ENCODE measurements at regions not wholly inside any gene's neighbourhood (a gene's known extent, or its start where the extent isn't known, plus 50 kb on each side); places are given as distances from the start of the nearest gene placed in this dataset.

DNA sequence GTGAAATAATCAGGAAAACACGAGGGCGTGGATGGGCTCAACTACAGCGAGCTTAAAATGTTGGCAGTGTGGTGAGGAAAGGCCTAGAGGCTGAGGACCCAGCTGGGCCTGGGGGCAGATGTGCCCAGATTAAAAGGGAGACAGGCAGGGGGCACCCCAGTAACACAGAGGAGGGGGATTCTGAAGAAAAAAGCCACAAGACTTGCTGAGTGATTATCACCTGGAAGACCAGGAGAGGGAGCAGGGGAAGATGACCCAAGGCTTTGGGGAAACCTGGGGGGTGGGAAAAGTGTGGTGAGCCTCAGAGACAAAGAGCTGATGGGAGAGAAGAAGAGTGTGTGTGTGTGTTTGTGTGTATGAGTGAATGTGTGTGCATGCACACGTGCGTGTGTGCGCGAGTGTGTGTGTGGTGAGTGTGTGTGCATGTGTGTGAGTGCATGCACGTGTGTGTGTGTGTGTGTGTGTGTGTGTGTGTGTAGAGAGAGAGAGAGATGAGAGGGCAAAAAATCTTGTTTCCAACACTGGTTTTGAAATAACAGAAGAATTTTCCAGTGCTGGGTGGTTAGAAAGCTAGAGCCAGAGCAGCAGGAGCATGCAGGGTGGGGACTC, 500.5 kb downstream of the BUD13 start:
- Histone ChIP-seq H3K4me1 (peaks cover 6% of the 10 kb centered on the region), H3K4me3 (ENCODE audit: low read depth, low read length) (no peak overlapping the region), H3K36me3 (ENCODE audit: control insufficient read depth, insufficient read depth, low read length) (no peaks in the 10 kb centered on the region), H3K9me3 (no peaks in the 10 kb centered on the region), H3K27me3 (replicated peaks; ENCODE audit: control insufficient read depth, insufficient read depth, low read length) (0 out of 2 replicates have a peak, but pooled peaks cover 1% of the 10 kb centered on the region)
- ChIA-PET POLR2A (interaction anchor here (0.6 kb wide), 1 partner anchor 241 kb away, joined by 5 read pairs; no protein-coding TSS in a partner anchor), CTCF (interaction anchor here (0.7 to 1.3 kb wide), 4 partner anchors 9 to 227 kb away, joined by 3 to 4 read pairs (median 4); no protein-coding TSS in a partner anchor)
- Mint-ChIP-seq H3K36me3 (ENCODE audit: insufficient read depth, unreplicated experiment) (no peaks in the 10 kb centered on the region), H3K4me3 (ENCODE audit: unreplicated experiment) (no peak overlapping the region), H3K9me3 (ENCODE audit: unreplicated experiment) (no peaks in the 10 kb centered on the region), H3K27me3 (ENCODE audit: insufficient read depth, unreplicated experiment) (peaks cover 5% of the 10 kb centered on the region), H3K4me1 (ENCODE audit: low read depth, unreplicated experiment) (peaks cover 11% of the 10 kb centered on the region), H3K27ac (ENCODE audit: unreplicated experiment) (no peak overlapping the region)
- DNase-seq = peak in 1 of 2 experiments; percentile 33
- BruUV-seq (replicated peaks) = no TSS peak
- TF ChIP-seq, protein P1, sequence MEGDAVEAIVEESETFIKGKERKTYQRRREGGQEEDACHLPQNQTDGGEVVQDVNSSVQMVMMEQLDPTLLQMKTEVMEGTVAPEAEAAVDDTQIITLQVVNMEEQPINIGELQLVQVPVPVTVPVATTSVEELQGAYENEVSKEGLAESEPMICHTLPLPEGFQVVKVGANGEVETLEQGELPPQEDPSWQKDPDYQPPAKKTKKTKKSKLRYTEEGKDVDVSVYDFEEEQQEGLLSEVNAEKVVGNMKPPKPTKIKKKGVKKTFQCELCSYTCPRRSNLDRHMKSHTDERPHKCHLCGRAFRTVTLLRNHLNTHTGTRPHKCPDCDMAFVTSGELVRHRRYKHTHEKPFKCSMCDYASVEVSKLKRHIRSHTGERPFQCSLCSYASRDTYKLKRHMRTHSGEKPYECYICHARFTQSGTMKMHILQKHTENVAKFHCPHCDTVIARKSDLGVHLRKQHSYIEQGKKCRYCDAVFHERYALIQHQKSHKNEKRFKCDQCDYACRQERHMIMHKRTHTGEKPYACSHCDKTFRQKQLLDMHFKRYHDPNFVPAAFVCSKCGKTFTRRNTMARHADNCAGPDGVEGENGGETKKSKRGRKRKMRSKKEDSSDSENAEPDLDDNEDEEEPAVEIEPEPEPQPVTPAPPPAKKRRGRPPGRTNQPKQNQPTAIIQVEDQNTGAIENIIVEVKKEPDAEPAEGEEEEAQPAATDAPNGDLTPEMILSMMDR (IDR thresholded peaks at IDR 0.05; ENCODE audit: insufficient read depth in 1 of 2, low read depth in 1 of 2, low read length in 1 of 2, severe bottlenecking in 1 of 2, unreplicated experiment in 1 of 2) = no peak
- intact Hi-C loops (cut with micrococcal nuclease; ENCODE audit: unreplicated experiment) = loop anchor here (1.0 to 10.0 kb wide), 4 partner anchors 217 to 1497 kb away; partner anchors contain the start of gene CADM1

DNA sequence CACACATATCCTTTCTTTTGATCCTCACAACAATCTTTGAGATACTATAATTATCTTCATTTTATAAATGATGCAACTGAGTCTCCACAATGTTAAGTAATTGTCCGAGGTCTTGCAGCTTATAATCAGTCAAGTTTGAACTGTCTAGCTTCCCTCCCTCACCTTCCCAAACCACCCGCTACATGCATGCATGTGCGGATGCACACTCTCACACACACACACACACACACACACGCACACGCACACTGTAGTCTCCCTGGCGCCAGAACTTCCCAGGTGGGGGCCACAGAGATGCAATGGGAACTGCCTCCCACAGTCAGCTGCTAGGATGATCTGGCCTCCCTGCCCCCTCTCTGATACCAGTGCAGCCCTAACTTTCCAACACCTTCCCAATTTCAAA, 501.3 kb downstream of the BUD13 start:
- BruUV-seq (replicated peaks) = no TSS peak
- ChIA-PET POLR2A (no interaction called here), CTCF (no interaction called here)
- intact Hi-C loops (cut with micrococcal nuclease; ENCODE audit: unreplicated experiment) = loop anchor here (10.0 kb wide), 3 partner anchors 217 to 1497 kb away; partner anchors contain the start of gene CADM1
- H3K4me3 ChIP-seq (ENCODE audit: low read depth, low read length) = no peak overlapping the region
- H3K9me3 ChIP-seq = no peaks in the 10 kb centered on the region
- no peak for DNase-seq
- 0 out of 2 replicates have a peak, but pooled peaks cover 1% of the 10 kb centered on the region for H3K27me3 ChIP-seq (replicated peaks; ENCODE audit: control insufficient read depth, insufficient read depth, low read length)
- TF ChIP-seq, protein P1 (IDR thresholded peaks at IDR 0.05; ENCODE audit: insufficient read depth in 1 of 2, low read depth in 1 of 2, low read length in 1 of 2, severe bottlenecking in 1 of 2, unreplicated experiment in 1 of 2) = no peak
- H3K4me3 Mint-ChIP-seq (ENCODE audit: unreplicated experiment) = no peak overlapping the region
- no peaks in the 10 kb centered on the region for H3K36me3 Mint-ChIP-seq (ENCODE audit: insufficient read depth, unreplicated experiment)
- H3K27me3 Mint-ChIP-seq (ENCODE audit: insufficient read depth, unreplicated experiment) = peaks cover 5% of the 10 kb centered on the region
- H3K36me3 ChIP-seq (ENCODE audit: control insufficient read depth, insufficient read depth, low read length) = no peaks in the 10 kb centered on the region
- no peak overlapping the region for H3K27ac Mint-ChIP-seq (ENCODE audit: unreplicated experiment)
- H3K4me1 ChIP-seq = no peaks in the 10 kb centered on the region
- H3K9me3 Mint-ChIP-seq (ENCODE audit: unreplicated experiment) = no peaks in the 10 kb centered on the region
- peaks cover 11% of the 10 kb centered on the region for H3K4me1 Mint-ChIP-seq (ENCODE audit: low read depth, unreplicated experiment)

DNA sequence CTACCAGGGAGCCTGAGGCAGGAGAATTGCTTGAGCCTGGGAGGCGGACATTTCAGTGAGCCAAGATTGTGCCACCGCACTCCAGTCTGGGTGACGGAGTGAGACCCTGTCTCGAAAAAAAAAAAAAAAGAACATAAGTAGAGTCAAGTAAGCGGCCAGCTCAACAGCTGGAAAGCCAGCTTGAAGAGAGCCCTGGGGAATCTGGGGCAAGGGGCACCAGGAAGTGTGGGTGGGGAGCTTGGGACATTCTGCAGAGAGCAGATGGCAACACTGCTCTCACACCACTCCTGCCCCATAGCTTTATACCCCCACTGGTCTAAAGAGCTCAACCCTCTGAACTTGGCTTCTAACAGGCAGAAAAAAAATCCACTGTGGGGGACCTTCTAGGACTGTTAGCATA, 505.6 kb downstream of the BUD13 start:
- no peak for DNase-seq
- no peaks in the 10 kb centered on the region for H3K9me3 Mint-ChIP-seq (ENCODE audit: unreplicated experiment)
- no peak overlapping the region for H3K4me3 Mint-ChIP-seq (ENCODE audit: unreplicated experiment)
- Histone ChIP-seq H3K4me3 (ENCODE audit: low read depth, low read length) (no peak overlapping the region), H3K9me3 (no peaks in the 10 kb centered on the region), H3K4me1 (no peaks in the 10 kb centered on the region), H3K36me3 (ENCODE audit: control insufficient read depth, insufficient read depth, low read length) (no peaks in the 10 kb centered on the region), H3K27me3 (replicated peaks; ENCODE audit: control insufficient read depth, insufficient read depth, low read length) (0 out of 2 replicates have a peak, but pooled peaks cover 1% of the 10 kb centered on the region)
- no peaks in the 10 kb centered on the region for H3K4me1 Mint-ChIP-seq (ENCODE audit: low read depth, unreplicated experiment)
- intact Hi-C loops (cut with micrococcal nuclease; ENCODE audit: unreplicated experiment) = no loop called here
- H3K27ac Mint-ChIP-seq (ENCODE audit: unreplicated experiment) = no peak overlapping the region
- TF ChIP-seq, protein P1 (IDR thresholded peaks at IDR 0.05; ENCODE audit: insufficient read depth in 1 of 2, low read depth in 1 of 2, low read length in 1 of 2, severe bottlenecking in 1 of 2, unreplicated experiment in 1 of 2) = no peak
- ChIA-PET POLR2A (interaction anchor here (0.7 kb wide), 1 partner anchor 465 kb away, joined by 3 read pairs; no protein-coding TSS in a partner anchor), CTCF (interaction anchor here (0.7 kb wide), 1 partner anchor 129 kb away, joined by 3 read pairs; no protein-coding TSS in a partner anchor)
- H3K36me3 Mint-ChIP-seq (ENCODE audit: insufficient read depth, unreplicated experiment) = no peaks in the 10 kb centered on the region
- no TSS peak for BruUV-seq (replicated peaks)
- H3K27me3 Mint-ChIP-seq (ENCODE audit: insufficient read depth, unreplicated experiment) = peaks cover 31% of the 10 kb centered on the region

All from Caco-2 (cell line).